ENCODE measurements at regions not wholly inside any gene's neighbourhood (a gene's known extent, or its start where the extent isn't known, plus 50 kb on each side); places are given as distances from the start of the nearest gene placed in this dataset.

GRCh38 chr3:139180489-139180888 lies 135.8 kb upstream of the PRR23C start:
- Histone ChIP-seq H3K27me3 (ENCODE audit: control insufficient read depth in 3 of 3, insufficient read depth in 3 of 3, low read depth in 1 of 3, low read length in 3 of 3) (no peaks in the 10 kb centered on the region), H2AK5ac (ENCODE audit: low read depth, low read length) (no peak overlapping the region), H3K14ac (ENCODE audit: low read length) (no peak overlapping the region), H2BK12ac (ENCODE audit: low read length) (no peak overlapping the region), H3K36me3 (replicated peaks in 1 of 2; ENCODE audit: control insufficient read depth in 2 of 2, insufficient read depth in 2 of 2, low read length in 2 of 2) (no peaks in the 10 kb centered on the region), H3K4me2 (ENCODE audit: insufficient read depth, low read length, poor library complexity, severe bottlenecking) (no peak overlapping the region), H3K79me1 (ENCODE audit: low read depth, low read length) (no peaks in the 10 kb centered on the region), H3K18ac (ENCODE audit: low read length) (no peak overlapping the region), H2BK120ac (ENCODE audit: low read depth, low read length) (no peak overlapping the region), H3K4me1 (ENCODE audit: control insufficient read depth in 2 of 2, insufficient read depth in 1 of 2, low read depth in 1 of 2, low read length in 2 of 2) (no peaks in the 10 kb centered on the region), H3K9ac (ENCODE audit: low read depth, low read length, poor library complexity) (no peak overlapping the region), H3K4ac (ENCODE audit: low read length) (no peak overlapping the region), H2BK5ac (ENCODE audit: low read length) (no peak overlapping the region), H4K91ac (ENCODE audit: low read depth, low read length, poor library complexity) (no peak overlapping the region), H2AFZ (ENCODE audit: low read length) (no peak overlapping the region), H3K9me3 (replicated peaks in 1 of 2; ENCODE audit: control insufficient read depth in 2 of 2, insufficient read depth in 1 of 2, low read depth in 1 of 2, low read length in 2 of 2) (no peaks in the 10 kb centered on the region), H3K23ac (ENCODE audit: low read depth, low read length, poor library complexity) (no peak overlapping the region), H3K27ac (replicated peaks; ENCODE audit: low read length) (no peak overlapping the region), H2BK15ac (ENCODE audit: low read length) (no peak overlapping the region), H4K8ac (ENCODE audit: low read depth, low read length) (no peak overlapping the region), H3K4me3 (ENCODE audit: low read length in 2 of 2) (no peak overlapping the region)
- no peak for DNase-seq (ENCODE audit: low spot score)
- no CpG with 5 or more reads among the region's 2 CpGs for WGBS, 2 donors (ENCODE audit: extremely low coverage in 2 of 2, insufficient read length in 2 of 2, insufficient replicate concordance in 1 of 2)

- Histone ChIP-seq H4K91ac (ENCODE audit: low read depth, low read length, poor library complexity) (no peak overlapping the region), H2BK12ac (ENCODE audit: low read length) (no peak overlapping the region), H3K14ac (ENCODE audit: low read length) (no peak overlapping the region), H3K4me1 (ENCODE audit: control insufficient read depth in 2 of 2, insufficient read depth in 1 of 2, low read depth in 1 of 2, low read length in 2 of 2) (peaks cover 0 to 3% of the 10 kb centered on the region in 2 donors), H2AK5ac (ENCODE audit: low read depth, low read length) (no peak overlapping the region), H2BK120ac (ENCODE audit: low read depth, low read length) (no peak overlapping the region), H3K27me3 (ENCODE audit: control insufficient read depth in 3 of 3, insufficient read depth in 3 of 3, low read depth in 1 of 3, low read length in 3 of 3) (no peaks in the 10 kb centered on the region), H3K23ac (ENCODE audit: low read depth, low read length, poor library complexity) (no peak overlapping the region), H3K27ac (replicated peaks; ENCODE audit: low read length) (no peak overlapping the region), H3K4ac (ENCODE audit: low read length) (no peak overlapping the region), H3K4me3 (ENCODE audit: low read length in 2 of 2) (no peak overlapping the region), H3K9ac (ENCODE audit: low read depth, low read length, poor library complexity) (no peak overlapping the region), H4K8ac (ENCODE audit: low read depth, low read length) (no peak overlapping the region), H3K4me2 (ENCODE audit: insufficient read depth, low read length, poor library complexity, severe bottlenecking) (no peak overlapping the region), H3K9me3 (replicated peaks in 1 of 2; ENCODE audit: control insufficient read depth in 2 of 2, insufficient read depth in 1 of 2, low read depth in 1 of 2, low read length in 2 of 2) (no peaks in the 10 kb centered on the region), H3K18ac (ENCODE audit: low read length) (no peak overlapping the region), H3K79me1 (ENCODE audit: low read depth, low read length) (no peaks in the 10 kb centered on the region), H2BK5ac (ENCODE audit: low read length) (no peak overlapping the region), H3K36me3 (replicated peaks in 1 of 2; ENCODE audit: control insufficient read depth in 2 of 2, insufficient read depth in 2 of 2, low read length in 2 of 2) (no peaks in the 10 kb centered on the region), H2BK15ac (ENCODE audit: low read length) (no peak overlapping the region), H2AFZ (ENCODE audit: low read length) (no peak overlapping the region)
- no CpG with 5 or more reads among the region's 2 CpGs for WGBS, 2 donors (ENCODE audit: extremely low coverage in 2 of 2, insufficient read length in 2 of 2, insufficient replicate concordance in 1 of 2)
- no peak for DNase-seq (ENCODE audit: low spot score)
These were observed 137.5 kb upstream of the PRR23C start for GRCh38 chr3:139182143-139182542.

- no CpG with 5 or more reads among the region's 2 CpGs for WGBS, 2 donors (ENCODE audit: extremely low coverage in 2 of 2, insufficient read length in 2 of 2, insufficient replicate concordance in 1 of 2)
- no peak overlapping the region for H3K4me2 ChIP-seq (ENCODE audit: insufficient read depth, low read length, poor library complexity, severe bottlenecking)
- H2BK120ac ChIP-seq (ENCODE audit: low read depth, low read length), result no peak overlapping the region
- no peak overlapping the region for H3K4ac ChIP-seq (ENCODE audit: low read length)
- no peak for DNase-seq (ENCODE audit: low spot score)
- no peak overlapping the region for H2BK5ac ChIP-seq (ENCODE audit: low read length)
- no peak overlapping the region for H2AK5ac ChIP-seq (ENCODE audit: low read depth, low read length)
- H3K36me3 ChIP-seq (replicated peaks in 1 of 2; ENCODE audit: control insufficient read depth in 2 of 2, insufficient read depth in 2 of 2, low read length in 2 of 2), result no peaks in the 10 kb centered on the region
- no peak overlapping the region for H2BK15ac ChIP-seq (ENCODE audit: low read length)
- H3K79me1 ChIP-seq (ENCODE audit: low read depth, low read length), result no peaks in the 10 kb centered on the region
- no peak overlapping the region for H3K23ac ChIP-seq (ENCODE audit: low read depth, low read length, poor library complexity)
- no peak overlapping the region for H3K4me3 ChIP-seq (ENCODE audit: low read length in 2 of 2)
- H3K9me3 ChIP-seq (replicated peaks in 1 of 2; ENCODE audit: control insufficient read depth in 2 of 2, insufficient read depth in 1 of 2, low read depth in 1 of 2, low read length in 2 of 2), result no peaks in the 10 kb centered on the region
- no peak overlapping the region for H3K9ac ChIP-seq (ENCODE audit: low read depth, low read length, poor library complexity)
- no peak overlapping the region for H3K14ac ChIP-seq (ENCODE audit: low read length)
- H3K27ac ChIP-seq (replicated peaks; ENCODE audit: low read length), result no peak overlapping the region
- no peak overlapping the region for H3K18ac ChIP-seq (ENCODE audit: low read length)
- H4K8ac ChIP-seq (ENCODE audit: low read depth, low read length), result no peak overlapping the region
- H3K27me3 ChIP-seq (ENCODE audit: control insufficient read depth in 3 of 3, insufficient read depth in 3 of 3, low read depth in 1 of 3, low read length in 3 of 3), result no peaks in the 10 kb centered on the region
- H2AFZ ChIP-seq (ENCODE audit: low read length), result no peak overlapping the region
- H2BK12ac ChIP-seq (ENCODE audit: low read length), result no peak overlapping the region
- peaks cover 0 to 3% of the 10 kb centered on the region in 2 donors for H3K4me1 ChIP-seq (ENCODE audit: control insufficient read depth in 2 of 2, insufficient read depth in 1 of 2, low read depth in 1 of 2, low read length in 2 of 2)
- no peak overlapping the region for H4K91ac ChIP-seq (ENCODE audit: low read depth, low read length, poor library complexity)
These were observed 137.9 kb upstream of the PRR23C start for GRCh38 chr3:139182598-139182997.

- Histone ChIP-seq H3K4me1 (ENCODE audit: control insufficient read depth in 2 of 2, insufficient read depth in 1 of 2, low read depth in 1 of 2, low read length in 2 of 2) (peaks cover 0 to 3% of the 10 kb centered on the region in 2 donors), H3K4ac (ENCODE audit: low read length) (no peak overlapping the region), H2BK120ac (ENCODE audit: low read depth, low read length) (no peak overlapping the region), H3K23ac (ENCODE audit: low read depth, low read length, poor library complexity) (no peak overlapping the region), H3K27ac (replicated peaks; ENCODE audit: low read length) (no peak overlapping the region), H4K91ac (ENCODE audit: low read depth, low read length, poor library complexity) (no peak overlapping the region), H2BK15ac (ENCODE audit: low read length) (no peak overlapping the region), H3K4me2 (ENCODE audit: insufficient read depth, low read length, poor library complexity, severe bottlenecking) (no peak overlapping the region), H3K18ac (ENCODE audit: low read length) (no peak overlapping the region), H2BK12ac (ENCODE audit: low read length) (no peak overlapping the region), H3K9ac (ENCODE audit: low read depth, low read length, poor library complexity) (no peak overlapping the region), H2BK5ac (ENCODE audit: low read length) (no peak overlapping the region), H3K4me3 (ENCODE audit: low read length in 2 of 2) (no peak overlapping the region), H2AFZ (ENCODE audit: low read length) (no peak overlapping the region), H4K8ac (ENCODE audit: low read depth, low read length) (no peak overlapping the region), H3K9me3 (replicated peaks in 1 of 2; ENCODE audit: control insufficient read depth in 2 of 2, insufficient read depth in 1 of 2, low read depth in 1 of 2, low read length in 2 of 2) (no peaks in the 10 kb centered on the region), H3K36me3 (replicated peaks in 1 of 2; ENCODE audit: control insufficient read depth in 2 of 2, insufficient read depth in 2 of 2, low read length in 2 of 2) (no peaks in the 10 kb centered on the region), H2AK5ac (ENCODE audit: low read depth, low read length) (no peak overlapping the region), H3K14ac (ENCODE audit: low read length) (no peak overlapping the region), H3K79me1 (ENCODE audit: low read depth, low read length) (no peaks in the 10 kb centered on the region), H3K27me3 (ENCODE audit: control insufficient read depth in 3 of 3, insufficient read depth in 3 of 3, low read depth in 1 of 3, low read length in 3 of 3) (no peaks in the 10 kb centered on the region)
- no CpG with 5 or more reads among the region's 3 CpGs for WGBS, 2 donors (ENCODE audit: extremely low coverage in 2 of 2, insufficient read length in 2 of 2, insufficient replicate concordance in 1 of 2)
- DNase-seq (ENCODE audit: low spot score), result no peak
These were observed 140.8 kb upstream of the PRR23C start for GRCh38 chr3:139185527-139185926.

Measured in neuronal stem cell (in vitro differentiated cells).